Retinal pigment epithelial cell (primary cell): ENCODE measurements at regions not wholly inside any gene's neighbourhood (a gene's known extent, or its start where the extent isn't known, plus 50 kb on each side); places are given as distances from the start of the nearest gene placed in this dataset.

Experiments
- DNase-seq: peaks from one replicate; pipeline ENCODE4 v3.0.0-alpha.2; 2010; ENCODE audit warnings: low read depth
- H3K4me3 ChIP-seq: 2 replicates; pipeline ENCODE4 v1.5.1; 2011; ENCODE audit warnings: mild to moderate bottlenecking, low read length, control low read depth, moderate library complexity
- TF ChIP-seq, protein P1 (sequence below): conservative IDR thresholded peaks from 2 replicates; pipeline ENCODE4 v1.5.1; 2011; ENCODE audit warnings: low read depth, low read length, control low read depth, inconsistent platforms

DNA sequence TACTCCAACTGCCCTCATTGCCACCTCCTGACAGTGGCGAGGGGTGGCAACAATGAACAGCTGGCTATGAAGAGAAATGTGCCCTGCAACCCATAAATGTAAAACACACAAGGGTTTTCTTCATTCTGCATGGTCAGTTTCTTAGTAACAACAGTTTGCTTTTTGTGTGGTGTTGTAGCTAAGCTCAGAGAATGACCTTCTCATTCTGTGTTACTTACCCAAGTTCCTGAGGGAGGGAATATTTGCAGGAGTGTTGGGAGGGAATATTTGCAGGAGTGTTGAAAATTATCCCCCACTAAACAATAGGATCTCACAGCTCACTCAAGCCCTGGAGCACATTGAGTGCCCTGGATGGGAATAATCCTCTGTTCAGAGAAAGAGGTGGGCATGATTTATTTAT lies 456.4 kb upstream of the CDH4 start:
- H3K4me3 ChIP-seq: no peak overlapping the region
- TF ChIP-seq, protein P1, sequence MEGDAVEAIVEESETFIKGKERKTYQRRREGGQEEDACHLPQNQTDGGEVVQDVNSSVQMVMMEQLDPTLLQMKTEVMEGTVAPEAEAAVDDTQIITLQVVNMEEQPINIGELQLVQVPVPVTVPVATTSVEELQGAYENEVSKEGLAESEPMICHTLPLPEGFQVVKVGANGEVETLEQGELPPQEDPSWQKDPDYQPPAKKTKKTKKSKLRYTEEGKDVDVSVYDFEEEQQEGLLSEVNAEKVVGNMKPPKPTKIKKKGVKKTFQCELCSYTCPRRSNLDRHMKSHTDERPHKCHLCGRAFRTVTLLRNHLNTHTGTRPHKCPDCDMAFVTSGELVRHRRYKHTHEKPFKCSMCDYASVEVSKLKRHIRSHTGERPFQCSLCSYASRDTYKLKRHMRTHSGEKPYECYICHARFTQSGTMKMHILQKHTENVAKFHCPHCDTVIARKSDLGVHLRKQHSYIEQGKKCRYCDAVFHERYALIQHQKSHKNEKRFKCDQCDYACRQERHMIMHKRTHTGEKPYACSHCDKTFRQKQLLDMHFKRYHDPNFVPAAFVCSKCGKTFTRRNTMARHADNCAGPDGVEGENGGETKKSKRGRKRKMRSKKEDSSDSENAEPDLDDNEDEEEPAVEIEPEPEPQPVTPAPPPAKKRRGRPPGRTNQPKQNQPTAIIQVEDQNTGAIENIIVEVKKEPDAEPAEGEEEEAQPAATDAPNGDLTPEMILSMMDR: no peak
- DNase-seq: no peak

DNA sequence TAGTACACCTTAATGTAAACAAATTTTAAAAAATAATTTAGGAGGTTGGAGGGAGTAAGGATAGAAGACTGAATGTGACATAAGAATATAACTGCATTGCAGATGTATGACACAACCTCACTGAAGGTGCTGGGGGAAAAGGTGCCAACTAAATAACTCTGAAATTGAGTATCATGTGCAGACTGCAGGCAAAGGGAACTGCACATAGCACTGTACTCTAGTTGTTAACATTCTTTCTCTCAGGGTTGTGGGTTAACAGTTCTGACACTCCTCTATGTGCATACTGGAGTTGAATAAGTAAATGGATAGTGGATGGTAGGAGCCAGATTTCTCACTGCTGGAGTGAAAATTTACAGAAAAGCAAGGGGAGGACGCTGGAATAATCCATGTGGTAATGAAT lies 451.9 kb upstream of the CDH4 start:
- no peak overlapping the region for H3K4me3 ChIP-seq
- TF ChIP-seq, protein P1: no peak
- no peak for DNase-seq

- no peak for DNase-seq
- TF ChIP-seq, protein P1: no peak
- no peak overlapping the region for H3K4me3 ChIP-seq
Measured at GRCh38 chr20:60802676-60803075, 449.4 kb upstream of the CDH4 start.

GRCh38 chr20:60803335-60804055 lies 448.6 kb upstream of the CDH4 start:
- TF ChIP-seq, protein P1: no peak
- DNase-seq: no peak
- H3K4me3 ChIP-seq: no peak overlapping the region

- no peak overlapping the region for H3K4me3 ChIP-seq
- DNase-seq: no peak
- TF ChIP-seq, protein P1: no peak
Measured at GRCh38 chr20:60804240-60804917, 447.7 kb upstream of the CDH4 start.

GRCh38 chr20:60804918-60805630 lies 447.0 kb upstream of the CDH4 start:
- no peak for DNase-seq
- TF ChIP-seq, protein P1: no peak
- H3K4me3 ChIP-seq: no peak overlapping the region
